PFSK-1 (cell line): ENCODE measurements at regions not wholly inside any gene's neighbourhood (a gene's known extent, or its start where the extent isn't known, plus 50 kb on each side); places are given as distances from the start of the nearest gene placed in this dataset.

Source experiments
- FOXP2 ChIP-seq: optimal IDR thresholded peaks from 2 replicates; pipeline ENCODE3; 2011; ENCODE audit warnings: borderline replicate concordance, control low read depth, inconsistent platforms; ENCODE audit not compliant: insufficient read depth; ENCODE audit errors: extremely low read length, extremely low read depth
- POLR2AphosphoS5 ChIP-seq: IDR thresholded peaks from 2 replicates; pipeline ENCODE4 v1.6.1; 2012; ENCODE audit warnings: low read depth, mild to moderate bottlenecking, control low read depth, low read length, moderate library complexity
- SIN3A ChIP-seq: IDR thresholded peaks from 2 replicates; pipeline ENCODE4 v1.6.1; 2012; ENCODE audit warnings: mild to moderate bottlenecking, low read length, moderate library complexity, borderline replicate concordance; ENCODE audit not compliant: insufficient read depth
- TAF1 ChIP-seq: IDR thresholded peaks from 2 replicates; pipeline ENCODE4 v1.6.1; 2012; ENCODE audit warnings: low read length, control low read depth, borderline replicate concordance; ENCODE audit not compliant: insufficient read depth
- TF ChIP-seq, protein P1 (sequence below), 2 experiments: IDR thresholded peaks; 2 replicates each; pipeline versions ENCODE4 v1.6.1 to v1.8.0; 2011 to 2012; ENCODE audit warnings: low read depth in 2 of 2, low read length in 2 of 2, control low read depth in 1 of 2, inconsistent platforms in 1 of 2, mild to moderate bottlenecking in 1 of 2, moderate library complexity in 1 of 2; ENCODE audit not compliant: insufficient read depth in 1 of 2

DNA sequence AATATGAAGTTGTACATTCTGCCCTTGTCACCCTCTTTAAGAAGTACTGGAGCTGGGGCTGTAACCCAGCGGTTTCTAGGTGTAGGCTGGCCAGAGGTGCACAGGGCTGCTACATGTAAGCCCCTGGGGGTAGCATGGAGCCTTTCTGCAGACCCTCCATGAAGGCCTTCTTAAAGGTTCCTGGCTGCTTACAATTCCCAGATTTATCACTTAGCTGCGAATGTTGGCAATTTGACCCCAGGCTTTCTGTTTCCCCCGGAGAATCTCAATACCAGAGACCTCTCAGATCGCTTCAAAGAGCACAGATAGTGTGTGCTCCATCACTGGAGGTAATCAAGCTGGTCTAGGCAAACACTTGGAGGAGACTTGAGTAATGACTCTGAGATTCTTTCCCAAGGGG, 309.4 kb downstream of the CBLN1 start:
- no peak for TF ChIP-seq TAF1

DNA sequence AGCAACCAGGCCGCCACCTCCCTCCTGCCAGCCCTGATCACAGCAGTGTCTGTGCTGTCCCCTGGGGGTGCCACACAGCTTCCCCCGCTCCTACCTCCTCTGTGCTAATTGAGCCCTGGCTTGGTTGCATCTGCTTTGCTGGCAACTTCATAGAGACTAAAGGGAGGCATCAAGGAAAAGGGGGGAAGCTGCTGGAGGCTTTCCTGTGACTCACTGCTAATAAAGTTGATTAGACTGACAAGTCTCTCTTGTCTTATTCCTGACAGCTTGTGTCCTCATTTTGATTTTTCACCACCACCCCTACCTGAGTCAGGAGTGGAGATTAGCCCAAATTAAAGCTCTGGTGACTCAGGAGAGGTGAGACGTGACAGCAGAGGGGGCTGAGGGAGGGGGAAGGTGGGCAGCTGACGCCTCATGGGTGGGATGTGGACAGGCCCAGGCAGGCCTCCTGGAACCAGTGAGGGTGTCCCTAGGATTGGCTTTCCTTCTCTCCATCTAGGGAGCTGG, 310.0 kb downstream of the CBLN1 start:
- TF ChIP-seq FOXP2 (no peak), POLR2AphosphoS5 (no peak), TAF1 (no peak), SIN3A (no peak)
- TF ChIP-seq, protein P1, sequence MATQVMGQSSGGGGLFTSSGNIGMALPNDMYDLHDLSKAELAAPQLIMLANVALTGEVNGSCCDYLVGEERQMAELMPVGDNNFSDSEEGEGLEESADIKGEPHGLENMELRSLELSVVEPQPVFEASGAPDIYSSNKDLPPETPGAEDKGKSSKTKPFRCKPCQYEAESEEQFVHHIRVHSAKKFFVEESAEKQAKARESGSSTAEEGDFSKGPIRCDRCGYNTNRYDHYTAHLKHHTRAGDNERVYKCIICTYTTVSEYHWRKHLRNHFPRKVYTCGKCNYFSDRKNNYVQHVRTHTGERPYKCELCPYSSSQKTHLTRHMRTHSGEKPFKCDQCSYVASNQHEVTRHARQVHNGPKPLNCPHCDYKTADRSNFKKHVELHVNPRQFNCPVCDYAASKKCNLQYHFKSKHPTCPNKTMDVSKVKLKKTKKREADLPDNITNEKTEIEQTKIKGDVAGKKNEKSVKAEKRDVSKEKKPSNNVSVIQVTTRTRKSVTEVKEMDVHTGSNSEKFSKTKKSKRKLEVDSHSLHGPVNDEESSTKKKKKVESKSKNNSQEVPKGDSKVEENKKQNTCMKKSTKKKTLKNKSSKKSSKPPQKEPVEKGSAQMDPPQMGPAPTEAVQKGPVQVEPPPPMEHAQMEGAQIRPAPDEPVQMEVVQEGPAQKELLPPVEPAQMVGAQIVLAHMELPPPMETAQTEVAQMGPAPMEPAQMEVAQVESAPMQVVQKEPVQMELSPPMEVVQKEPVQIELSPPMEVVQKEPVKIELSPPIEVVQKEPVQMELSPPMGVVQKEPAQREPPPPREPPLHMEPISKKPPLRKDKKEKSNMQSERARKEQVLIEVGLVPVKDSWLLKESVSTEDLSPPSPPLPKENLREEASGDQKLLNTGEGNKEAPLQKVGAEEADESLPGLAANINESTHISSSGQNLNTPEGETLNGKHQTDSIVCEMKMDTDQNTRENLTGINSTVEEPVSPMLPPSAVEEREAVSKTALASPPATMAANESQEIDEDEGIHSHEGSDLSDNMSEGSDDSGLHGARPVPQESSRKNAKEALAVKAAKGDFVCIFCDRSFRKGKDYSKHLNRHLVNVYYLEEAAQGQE (IDR thresholded peaks at IDR 0.05; ENCODE audit: insufficient read depth in 1 of 2, low read depth in 2 of 2, low read length in 2 of 2) = no peak

DNA sequence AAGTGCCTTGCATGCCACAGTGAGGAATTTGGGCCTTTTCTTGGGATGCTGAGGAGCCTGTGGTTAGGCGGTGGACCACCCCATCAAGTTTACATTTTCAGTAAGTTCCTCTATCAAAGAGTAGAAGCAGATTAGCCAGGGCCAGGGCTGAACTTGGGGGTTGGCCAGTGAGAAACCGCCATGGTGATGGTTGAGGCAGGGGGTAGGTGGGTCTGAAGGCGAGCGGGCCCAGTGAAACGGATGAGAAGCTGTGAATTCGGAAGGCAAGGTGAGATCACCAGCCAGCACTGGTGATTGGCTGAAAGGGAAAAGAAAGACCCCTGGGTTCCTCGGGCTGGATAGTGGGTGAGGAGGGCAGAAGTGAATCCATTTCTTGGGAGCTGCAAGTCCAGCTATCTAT, 311.4 kb downstream of the CBLN1 start:
- TF ChIP-seq POLR2AphosphoS5 = no peak
- TF ChIP-seq, protein P1 (IDR thresholded peaks at IDR 0.05; ENCODE audit: insufficient read depth in 1 of 2, low read depth in 2 of 2, low read length in 2 of 2) = no peak
- TF ChIP-seq SIN3A = no peak
- TF ChIP-seq TAF1 = no peak
- TF ChIP-seq FOXP2 = no peak

DNA sequence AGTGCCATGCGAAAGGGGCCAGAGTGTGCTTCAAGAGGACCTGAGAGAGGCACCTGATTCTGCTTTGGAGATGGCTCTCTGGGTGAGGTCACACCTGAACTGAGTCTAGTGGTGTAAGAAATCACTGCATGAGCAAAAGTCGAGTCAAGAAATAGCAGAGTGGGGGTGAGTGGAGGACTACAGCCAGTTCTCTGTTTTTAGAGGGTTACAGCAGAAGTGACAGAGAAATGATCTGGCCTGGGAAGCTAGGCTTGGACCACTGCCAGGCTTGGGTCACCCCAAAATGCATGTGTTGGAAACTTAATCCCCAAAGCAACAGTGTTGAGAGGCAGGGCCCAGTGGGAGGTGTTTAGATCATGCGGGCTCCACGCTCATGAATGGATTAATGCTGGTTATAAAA, 312.0 kb downstream of the CBLN1 start:
- TF ChIP-seq FOXP2 = no peak
- no peak for TF ChIP-seq POLR2AphosphoS5
- no peak for TF ChIP-seq SIN3A

DNA sequence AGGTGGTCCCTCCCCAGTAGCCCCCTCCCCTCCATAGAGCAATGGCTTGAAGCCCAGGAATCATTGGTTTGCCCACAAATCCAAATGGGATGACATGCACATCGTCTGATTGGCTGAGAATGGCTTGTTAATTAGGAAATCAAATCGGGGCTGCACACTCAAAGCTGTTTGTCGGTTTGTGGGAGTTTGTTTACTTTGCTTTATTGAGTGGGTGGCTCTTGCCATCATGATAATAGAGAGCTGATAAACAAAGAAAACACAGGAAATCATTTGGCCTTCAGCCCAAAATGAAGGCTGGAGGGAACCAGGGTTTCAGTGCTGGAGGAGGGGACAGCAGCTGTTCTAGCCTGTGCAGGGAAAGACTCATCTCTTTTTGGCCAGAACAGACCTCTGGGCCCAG, 316.3 kb downstream of the CBLN1 start:
- no peak for TF ChIP-seq SIN3A
- no peak for TF ChIP-seq POLR2AphosphoS5
- TF ChIP-seq TAF1 = no peak
- no peak for TF ChIP-seq FOXP2
- TF ChIP-seq, protein P1 (IDR thresholded peaks at IDR 0.05; ENCODE audit: insufficient read depth in 1 of 2, low read depth in 2 of 2, low read length in 2 of 2) = no peak

DNA sequence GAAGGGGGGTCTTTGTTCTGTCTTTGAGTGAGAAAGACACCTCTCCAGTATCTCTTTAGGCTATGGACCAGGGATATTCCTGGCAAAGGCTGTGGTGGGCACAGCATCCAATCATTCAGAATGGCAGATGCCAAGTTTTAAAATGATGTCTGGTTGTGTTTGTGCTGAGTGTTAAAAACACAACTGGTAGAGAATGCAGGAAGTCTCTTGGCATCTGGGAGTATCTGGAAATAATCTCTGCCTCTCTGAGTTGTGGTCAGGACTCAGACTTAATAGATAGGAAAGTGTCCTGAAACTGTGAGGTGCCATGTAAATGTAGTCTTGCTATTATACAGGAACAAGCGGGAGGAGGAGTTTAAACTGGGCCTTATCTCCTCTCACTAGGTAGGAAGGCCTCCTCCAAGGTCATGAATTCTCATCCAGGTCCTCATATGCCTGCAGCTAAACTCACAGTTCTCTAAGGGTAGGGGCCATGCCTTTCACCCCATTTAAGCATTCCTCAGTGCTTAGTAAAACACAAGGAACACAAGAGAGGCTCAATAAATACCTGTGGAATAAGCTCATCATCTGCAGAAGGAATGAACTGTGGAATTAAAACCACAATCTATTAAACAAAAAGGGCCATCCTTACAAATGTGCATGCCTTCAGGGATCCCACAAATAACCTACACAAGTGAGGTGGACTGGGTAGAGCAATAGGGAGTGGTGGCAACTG, 317.6 kb downstream of the CBLN1 start:
- TF ChIP-seq SIN3A (no peak), POLR2AphosphoS5 (no peak), TAF1 (no peak), FOXP2 (no peak)
- TF ChIP-seq, protein P1 (IDR thresholded peaks at IDR 0.05; ENCODE audit: insufficient read depth in 1 of 2, low read depth in 2 of 2, low read length in 2 of 2) = no peak
